Glomerular visceral epithelial cell (primary cell): ENCODE measurements at regions not wholly inside any gene's neighbourhood (a gene's known extent, or its start where the extent isn't known, plus 50 kb on each side); places are given as distances from the start of the nearest gene placed in this dataset.

ENCODE experiments used
- DNase-seq: peaks from one replicate; pipeline ENCODE4 v3.0.0-alpha.2; 2016; ENCODE audit errors: extremely low spot score

GRCh38 chr14:101226603-101227425, 323.3 kb upstream of the RTL1 start:
- DNase-seq, result no peak

- no peak for DNase-seq
Measured at GRCh38 chr14:101227611-101228594, 324.4 kb upstream of the RTL1 start.

GRCh38 chr14:101228949-101229541, 325.5 kb upstream of the RTL1 start:
- DNase-seq, result no peak

GRCh38 chr14:101229666-101230065, 326.1 kb upstream of the RTL1 start:
- no peak for DNase-seq

GRCh38 chr14:101230161-101230850, 326.8 kb upstream of the RTL1 start:
- DNase-seq, result no peak

GRCh38 chr14:101230851-101231550, 327.5 kb upstream of the RTL1 start:
- no peak for DNase-seq

- DNase-seq, result no peak
Measured at GRCh38 chr14:101231828-101232227, 328.3 kb upstream of the RTL1 start.

- no peak for DNase-seq
Measured at GRCh38 chr14:101232340-101233020, 328.8 kb upstream of the DIO3 start.

- DNase-seq, result no peak
Measured at GRCh38 chr14:101233021-101233366, 328.3 kb upstream of the DIO3 start.

GRCh38 chr14:101233391-101233790, 327.9 kb upstream of the DIO3 start:
- no peak for DNase-seq

- DNase-seq, result no peak
Measured at GRCh38 chr14:101233808-101234207, 327.5 kb upstream of the DIO3 start.

GRCh38 chr14:101234244-101234937, 326.9 kb upstream of the DIO3 start:
- no peak for DNase-seq

- DNase-seq, result no peak
Measured at GRCh38 chr14:101234999-101235334, 326.3 kb upstream of the DIO3 start.

GRCh38 chr14:101235335-101236103, 325.8 kb upstream of the DIO3 start:
- peak; percentile 48 for DNase-seq

- DNase-seq, result no peak
Measured at GRCh38 chr14:101236496-101237251, 324.6 kb upstream of the DIO3 start.

GRCh38 chr14:101237252-101237616, 324.1 kb upstream of the DIO3 start:
- no peak for DNase-seq

GRCh38 chr14:101239065-101239464, 322.2 kb upstream of the DIO3 start:
- no peak for DNase-seq

GRCh38 chr14:101241147-101241546, 320.1 kb upstream of the DIO3 start:
- no peak for DNase-seq
